ENCODE measurements at regions not wholly inside any gene's neighbourhood (a gene's known extent, or its start where the extent isn't known, plus 50 kb on each side); places are given as distances from the start of the nearest gene placed in this dataset.

GRCh38 chr14:49164074-49164473 lies 422.1 kb downstream of the RPS29 start:
- TF ChIP-seq CTCF (conservative IDR thresholded peaks at IDR 0.05) (no peak), EZH2 (IDR thresholded peaks at IDR 0.05; ENCODE audit: low read depth) (no peak)

Data from PC-9 (cell line).